Activated B cell treated with CpG ODN at 0.5 μM for 24 hours (primary cell): ENCODE measurements at regions not wholly inside any gene's neighbourhood (a gene's known extent, or its start where the extent isn't known, plus 50 kb on each side); places are given as distances from the start of the nearest gene placed in this dataset.

Source experiments
- ATAC-seq: fragments of 200-7000 bp; cut with Tn5 transposase; one replicate; pipeline ENCODE4 v1.10.0; 2021; ENCODE audit warnings: low read depth, mild to moderate bottlenecking, moderate library complexity
- CTCF ChIA-PET: fragments of 350-600 bp; sonication (Branson Sonifier 250); formaldehyde crosslinking; loops from one replicate; lab custom pipeline; 2021; ENCODE audit warnings: antibody characterized with exemption; lab: Charles Lee
- POLR2A ChIA-PET: fragments of 350-600 bp; sonication (Branson Sonifier 250); formaldehyde crosslinking; loops from one replicate; lab custom pipeline; 2021; ENCODE audit warnings: antibody characterized with exemption; lab: Charles Lee
- DNase-seq: peaks from one replicate; pipeline ENCODE4 v3.0.0; 2022
- H3K27ac Mint-ChIP-seq: one replicate; pipeline ENCODE4 v1.8.0; 2020; ENCODE audit warnings: mixed read lengths
- H3K27me3 Mint-ChIP-seq: one replicate; pipeline ENCODE4 v1.8.0; 2021; ENCODE audit warnings: mixed read lengths
- H3K36me3 Mint-ChIP-seq: one replicate; pipeline ENCODE4 v1.8.0; 2021; ENCODE audit warnings: low read depth, mixed read lengths
- H3K4me1 Mint-ChIP-seq: one replicate; pipeline ENCODE4 v1.8.0; 2021; ENCODE audit warnings: mixed read lengths
- H3K4me3 Mint-ChIP-seq: one replicate; pipeline ENCODE4 v1.8.0; 2020; ENCODE audit warnings: mild to moderate bottlenecking, mixed read lengths
- H3K9me3 Mint-ChIP-seq: one replicate; pipeline ENCODE4 v1.8.0; 2020; ENCODE audit warnings: mixed read lengths
- intact Hi-C: fragments of 100-400 bp; cut with micrococcal nuclease; formaldehyde crosslinking; loops from one replicate; pipeline ENCODE4 v1.15.1; 2024
- TF ChIP-seq, protein P1 (sequence below): fragments of 200-600 bp; IDR thresholded peaks from one replicate; pipeline ENCODE4 v1.8.0; 2022; ENCODE audit warnings: antibody characterized with exemption, mild to moderate bottlenecking

DNA sequence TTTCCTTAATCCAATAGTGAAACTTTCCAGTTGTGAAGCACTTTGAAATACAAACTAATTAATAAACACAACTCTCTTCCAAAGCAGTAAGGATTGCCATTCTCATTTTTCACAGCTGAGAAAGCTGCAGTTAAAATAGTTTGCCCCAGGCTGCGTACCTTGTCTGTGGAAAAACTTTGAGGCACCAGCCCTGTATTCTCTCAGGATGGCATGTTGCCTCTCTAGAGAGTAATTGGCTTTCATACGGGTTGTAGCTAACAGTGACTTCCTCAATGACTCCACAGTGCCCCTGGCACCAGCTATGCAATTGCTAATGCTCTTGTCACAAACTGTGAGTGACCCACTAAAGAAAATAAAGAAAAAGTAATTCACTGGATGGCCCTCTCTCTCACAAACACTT, 345.7 kb downstream of the MTX2 start:
- Mint-ChIP-seq H3K36me3 (no peaks in the 10 kb centered on the region), H3K4me3 (no peak overlapping the region), H3K27me3 (peaks cover 29% of the 10 kb centered on the region), H3K27ac (no peak overlapping the region), H3K9me3 (no peaks in the 10 kb centered on the region), H3K4me1 (no peaks in the 10 kb centered on the region)
- intact Hi-C loops: no loop called here
- DNase-seq (no peak), ATAC-seq (no peak)
- TF ChIP-seq, protein P1, sequence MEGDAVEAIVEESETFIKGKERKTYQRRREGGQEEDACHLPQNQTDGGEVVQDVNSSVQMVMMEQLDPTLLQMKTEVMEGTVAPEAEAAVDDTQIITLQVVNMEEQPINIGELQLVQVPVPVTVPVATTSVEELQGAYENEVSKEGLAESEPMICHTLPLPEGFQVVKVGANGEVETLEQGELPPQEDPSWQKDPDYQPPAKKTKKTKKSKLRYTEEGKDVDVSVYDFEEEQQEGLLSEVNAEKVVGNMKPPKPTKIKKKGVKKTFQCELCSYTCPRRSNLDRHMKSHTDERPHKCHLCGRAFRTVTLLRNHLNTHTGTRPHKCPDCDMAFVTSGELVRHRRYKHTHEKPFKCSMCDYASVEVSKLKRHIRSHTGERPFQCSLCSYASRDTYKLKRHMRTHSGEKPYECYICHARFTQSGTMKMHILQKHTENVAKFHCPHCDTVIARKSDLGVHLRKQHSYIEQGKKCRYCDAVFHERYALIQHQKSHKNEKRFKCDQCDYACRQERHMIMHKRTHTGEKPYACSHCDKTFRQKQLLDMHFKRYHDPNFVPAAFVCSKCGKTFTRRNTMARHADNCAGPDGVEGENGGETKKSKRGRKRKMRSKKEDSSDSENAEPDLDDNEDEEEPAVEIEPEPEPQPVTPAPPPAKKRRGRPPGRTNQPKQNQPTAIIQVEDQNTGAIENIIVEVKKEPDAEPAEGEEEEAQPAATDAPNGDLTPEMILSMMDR: no peak
- ChIA-PET CTCF (no interaction called here), POLR2A (no interaction called here)

DNA sequence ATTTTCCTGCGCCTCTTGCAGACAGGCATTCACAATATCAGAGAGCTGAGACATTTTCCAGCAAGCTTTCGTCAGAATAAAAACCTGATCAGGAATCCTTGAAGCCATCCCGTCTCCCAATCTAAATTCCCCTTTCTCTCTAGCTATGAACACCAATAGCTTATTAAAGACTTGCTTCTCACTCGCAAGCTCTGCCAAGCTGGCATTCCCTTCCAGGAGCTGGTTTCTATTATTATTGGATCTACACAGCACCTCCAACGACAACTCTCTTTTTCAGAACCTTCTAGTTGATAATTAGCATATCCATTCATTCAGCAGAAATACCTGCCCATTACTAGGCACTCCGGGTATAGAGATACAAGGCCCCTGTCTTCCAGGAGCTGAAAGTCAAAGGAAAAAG, 350.3 kb downstream of the MTX2 start:
- no peaks in the 10 kb centered on the region for H3K36me3 Mint-ChIP-seq
- TF ChIP-seq, protein P1: no peak
- no peak for DNase-seq
- H3K4me3 Mint-ChIP-seq: no peak overlapping the region
- H3K4me1 Mint-ChIP-seq: no peaks in the 10 kb centered on the region
- CTCF ChIA-PET: no interaction called here
- intact Hi-C loops: no loop called here
- ATAC-seq: no peak
- POLR2A ChIA-PET: no interaction called here
- H3K9me3 Mint-ChIP-seq: no peaks in the 10 kb centered on the region
- H3K27me3 Mint-ChIP-seq: peaks cover 41% of the 10 kb centered on the region
- H3K27ac Mint-ChIP-seq: no peak overlapping the region

DNA sequence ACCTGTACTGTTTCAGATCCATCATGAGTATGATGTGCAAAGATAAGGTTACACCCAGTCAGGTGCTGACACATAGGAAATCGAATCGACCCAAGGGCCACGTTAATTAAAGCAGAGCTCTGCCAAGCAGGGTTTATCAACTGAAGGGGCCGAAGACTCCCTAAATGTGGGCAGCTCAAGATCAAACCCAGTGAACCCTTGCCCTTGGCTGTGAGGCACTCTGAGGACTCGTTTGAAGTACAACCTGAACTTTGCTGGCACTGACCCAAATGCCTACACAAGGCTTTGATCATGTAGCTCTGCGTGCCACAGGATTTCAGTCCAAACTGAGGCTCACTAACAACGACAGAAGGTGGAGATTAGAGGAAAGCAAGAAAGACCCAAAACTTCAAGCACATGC, 352.1 kb downstream of the MTX2 start:
- Mint-ChIP-seq H3K27ac (no peak overlapping the region), H3K4me1 (no peaks in the 10 kb centered on the region), H3K36me3 (no peaks in the 10 kb centered on the region), H3K9me3 (no peaks in the 10 kb centered on the region), H3K4me3 (no peak overlapping the region), H3K27me3 (peaks cover 44% of the 10 kb centered on the region)
- CTCF ChIA-PET: no interaction called here
- TF ChIP-seq, protein P1: no peak
- POLR2A ChIA-PET: no interaction called here
- ATAC-seq (no peak), DNase-seq (no peak)
- intact Hi-C loops: no loop called here

DNA sequence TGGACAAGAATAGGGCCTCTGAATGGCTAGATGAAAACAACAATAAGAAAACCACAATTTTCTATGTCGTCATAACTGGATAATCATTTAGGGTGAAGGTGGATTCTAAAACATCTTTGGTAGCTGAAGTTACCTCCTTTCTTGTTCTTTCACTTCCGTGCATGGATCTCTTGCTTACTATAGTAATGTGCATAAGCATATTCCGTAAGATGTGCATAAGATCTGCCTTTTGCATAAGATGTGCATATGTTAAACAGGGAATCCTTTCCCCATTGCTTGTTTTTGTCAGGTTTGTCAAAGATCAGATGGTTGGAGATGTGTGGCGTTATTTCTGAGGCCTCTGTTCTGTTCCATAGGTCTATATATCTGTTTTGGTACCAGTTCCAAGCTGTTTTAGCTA, 353.6 kb downstream of the MTX2 start:
- no peak for ATAC-seq

DNA sequence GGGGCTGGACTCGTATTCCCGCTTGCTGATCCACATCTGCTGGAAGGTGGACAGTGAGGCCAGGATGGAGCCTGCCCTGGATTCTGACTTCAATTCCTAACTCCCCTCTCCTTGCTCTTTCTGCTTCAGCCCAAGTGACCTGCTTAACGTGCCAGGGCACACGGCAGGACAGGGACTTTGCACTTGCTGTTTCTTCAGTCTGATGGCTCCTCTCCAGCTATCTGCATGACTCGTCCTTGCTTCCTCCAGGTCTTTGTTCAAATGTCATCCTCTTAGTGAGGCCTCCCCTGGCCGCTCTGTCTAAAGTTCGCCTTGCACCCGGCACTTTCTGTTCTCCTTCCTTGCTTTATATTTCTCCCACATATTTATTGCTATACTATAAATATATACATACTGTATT, 357.6 kb downstream of the MTX2 start:
- no peak overlapping the region for H3K27ac Mint-ChIP-seq
- DNase-seq (no peak), ATAC-seq (no peak)
- H3K4me1 Mint-ChIP-seq: no peaks in the 10 kb centered on the region
- no peaks in the 10 kb centered on the region for H3K9me3 Mint-ChIP-seq
- intact Hi-C loops: no loop called here
- peaks cover 39% of the 10 kb centered on the region for H3K27me3 Mint-ChIP-seq
- H3K36me3 Mint-ChIP-seq: no peaks in the 10 kb centered on the region
- ChIA-PET CTCF (no interaction called here), POLR2A (no interaction called here)
- TF ChIP-seq, protein P1: no peak
- H3K4me3 Mint-ChIP-seq: no peak overlapping the region

More for the DNA sequence above, 353.6 kb downstream of the MTX2 start:
- intact Hi-C loops: no loop called here
- H3K4me1 Mint-ChIP-seq: no peaks in the 10 kb centered on the region
- TF ChIP-seq, protein P1: no peak
- no peak for DNase-seq
- peaks cover 47% of the 10 kb centered on the region for H3K27me3 Mint-ChIP-seq
- H3K27ac Mint-ChIP-seq: no peak overlapping the region
- ChIA-PET POLR2A (no interaction called here), CTCF (no interaction called here)
- no peaks in the 10 kb centered on the region for H3K9me3 Mint-ChIP-seq
- no peaks in the 10 kb centered on the region for H3K36me3 Mint-ChIP-seq
- H3K4me3 Mint-ChIP-seq: no peak overlapping the region
